Lung (tissue), 11 donors: ENCODE measurements at regions not wholly inside any gene's neighbourhood (a gene's known extent, or its start where the extent isn't known, plus 50 kb on each side); places are given as distances from the start of the nearest gene placed in this dataset.
"Not testable (repeated sequence)": the region's sequence is repeated elsewhere in the genome, so short reads cannot be mapped to it uniquely, and the experiment has no call there.

Experiments used
- ATAC-seq: fragments of 200-7000 bp; cut with Tn5 transposase; one replicate; pipeline ENCODE4 v1.9.1; 2020; ENCODE audit warnings: moderate number of reproducible peaks; ENCODE audit not compliant: insufficient read depth, low FRiP score
- DNase-seq, 3 donors: peaks; one replicate each; pipeline ENCODE4 v3.0.0-alpha.2; 2013 to 2017
- H3K27ac ChIP-seq, 2 donors: one replicate each; pipeline ENCODE4 v1.5.1; 2013; ENCODE audit warnings: mild to moderate bottlenecking in 2 of 2, moderate library complexity in 2 of 2, control low read depth in 1 of 2, inconsistent platforms in 1 of 2, low read depth in 1 of 2, low read length in 1 of 2
- H3K27me3 ChIP-seq, 3 donors: one replicate each; pipeline ENCODE4 v1.5.1; 2013; ENCODE audit warnings: low read length in 2 of 3; ENCODE audit not compliant: control insufficient read depth in 3 of 3, insufficient read depth in 3 of 3
- H3K36me3 ChIP-seq, 4 donors: one replicate each; pipeline ENCODE4 v1.5.1; 2013; ENCODE audit warnings: low read length in 4 of 4, mild to moderate bottlenecking in 1 of 4, moderate library complexity in 1 of 4; ENCODE audit not compliant: control insufficient read depth in 4 of 4, insufficient read depth in 4 of 4
- H3K4me1 ChIP-seq, 5 donors: one replicate each; pipeline ENCODE4 v1.5.1; 2013; ENCODE audit warnings: low read length in 5 of 5, mild to moderate bottlenecking in 2 of 5, moderate library complexity in 1 of 5; ENCODE audit not compliant: control insufficient read depth in 5 of 5, insufficient read depth in 5 of 5
- H3K4me3 ChIP-seq: one replicate; pipeline ENCODE4 v1.5.1; 2013; ENCODE audit warnings: mild to moderate bottlenecking, control low read depth, moderate library complexity
- H3K9ac ChIP-seq, 2 donors: one replicate each; pipeline ENCODE4 v1.5.1; 2013; ENCODE audit warnings: low read length in 2 of 2, control low read depth in 1 of 2; ENCODE audit not compliant: insufficient read depth in 1 of 2
- H3K9me3 ChIP-seq, 4 donors: one replicate each; pipeline ENCODE4 v1.5.1; 2013; ENCODE audit warnings: low read length in 3 of 4, mild to moderate bottlenecking in 1 of 4, moderate library complexity in 1 of 4; ENCODE audit not compliant: control insufficient read depth in 4 of 4, insufficient read depth in 3 of 4
- CTCF ChIP-seq: IDR thresholded peaks from 2 replicates; pipeline ENCODE4 v1.5.1; 2012; ENCODE audit warnings: mild to moderate bottlenecking; ENCODE audit errors: control extremely low read depth, extremely low read depth
- WGBS, 2 donors: extraction: QIAGEN DNeasy Blood & Tissue Kit; methylation state at CpG; one replicate each; pipeline ENCODE4 v1.1.7; 2013; 5-methylcytosine and 5-hydroxymethylcytosine counted together
- donor health status: control.
- donor health status: control.
- donor health status: Bipolar disorder and iron deficiency.
- donor health status: healthy.
- donor health status: DM: yes; HTN: yes; CAD: no.

- Histone ChIP-seq H3K4me1 (no peaks in the 10 kb centered on the region), H3K9me3 (peaks cover 0 to 2% (median 0%) of the 10 kb centered on the region in 4 donors), H3K4me3 (no peak overlapping the region), H3K36me3 (no peaks in the 10 kb centered on the region), H3K27me3 (no peaks in the 10 kb centered on the region), H3K9ac (no peak overlapping the region), H3K27ac (no peak overlapping the region)
- no peak for DNase-seq
- ATAC-seq, result no peak
- no peak for TF ChIP-seq CTCF
- 54 to 93% methylated on average over 3 of the region's 3 CpGs for WGBS, 2 donors
These were observed 164.4 kb downstream of the SIM1 start for GRCh38 chr6:100300221-100300736.

GRCh38 chr6:100296810-100297544 lies 167.7 kb downstream of the SIM1 start:
- no peaks in the 10 kb centered on the region for H3K27me3 ChIP-seq
- no peak overlapping the region for H3K9ac ChIP-seq
- DNase-seq, result no peak
- no peaks in the 10 kb centered on the region for H3K9me3 ChIP-seq
- no peak for TF ChIP-seq CTCF
- H3K36me3 ChIP-seq, result no peaks in the 10 kb centered on the region
- WGBS, 2 donors, result 45 to 66% methylated on average over 3 of the region's 3 CpGs
- no peaks in the 10 kb centered on the region for H3K4me1 ChIP-seq
- H3K27ac ChIP-seq, result no peak overlapping the region
- no peak overlapping the region for H3K4me3 ChIP-seq
- no peak for ATAC-seq

- ATAC-seq, H3K4me3 ChIP-seq, H3K27ac ChIP-seq, H3K27me3 ChIP-seq, H3K4me1 ChIP-seq, H3K36me3 ChIP-seq, H3K9ac ChIP-seq, H3K9me3 ChIP-seq, DNase-seq: not testable (repeated sequence)
- 92 to 96% methylated on average over 4 of the region's 4 CpGs for WGBS, 2 donors
These were observed 169.5 kb downstream of the SIM1 start for GRCh38 chr6:100295172-100295571.

- H3K9ac ChIP-seq, result no peak overlapping the region
- WGBS, 2 donors, result 82 to 85% methylated on average over 2 of the region's 2 CpGs
- no peak for ATAC-seq
These were observed 175.4 kb downstream of the SIM1 start for GRCh38 chr6:100289285-100289684.

More at GRCh38 chr6:100289285-100289684, 175.4 kb downstream of the SIM1 start:
- Histone ChIP-seq H3K36me3 (no peaks in the 10 kb centered on the region), H3K9me3 (no peaks in the 10 kb centered on the region), H3K4me3 (no peak overlapping the region), H3K4me1 (no peaks in the 10 kb centered on the region), H3K27ac (no peak overlapping the region), H3K27me3 (no peaks in the 10 kb centered on the region)
- TF ChIP-seq CTCF, result no peak
- no peak for DNase-seq
